HG03159 (cell line): ENCODE measurements at regions not wholly inside any gene's neighbourhood (a gene's known extent, or its start where the extent isn't known, plus 50 kb on each side); places are given as distances from the start of the nearest gene placed in this dataset.
"Not testable (repeated sequence)": the region's sequence is repeated elsewhere in the genome, so short reads cannot be mapped to it uniquely, and the experiment has no call there.

Experiments
- ATAC-seq: cut with Tn5 transposase; IDR thresholded peaks from one replicate; pipeline ENCODE4 v1.9.1; 2021; ENCODE audit warnings: mild to moderate bottlenecking, moderate library complexity; ENCODE audit not compliant: unreplicated experiment

- ATAC-seq: no peak
Measured at GRCh38 chr10:37067576-37067975, 57.8 kb upstream of the ANKRD30A start.

GRCh38 chr10:37062296-37062695 lies 63.1 kb upstream of the ANKRD30A start:
- not testable (repeated sequence) for ATAC-seq

GRCh38 chr10:37057261-37057660 lies 68.1 kb upstream of the ANKRD30A start:
- ATAC-seq: no peak

- no peak for ATAC-seq
Measured at GRCh38 chr10:37053476-37053875, 71.9 kb upstream of the ANKRD30A start.

- ATAC-seq: not testable (repeated sequence)
Measured at GRCh38 chr10:37049982-37050381, 75.4 kb upstream of the ANKRD30A start.

GRCh38 chr10:37044319-37044718 lies 81.1 kb upstream of the ANKRD30A start:
- not testable (repeated sequence) for ATAC-seq

- no peak for ATAC-seq
Measured at GRCh38 chr10:37035853-37036252, 89.5 kb upstream of the ANKRD30A start.

- ATAC-seq: no peak
Measured at GRCh38 chr10:37015498-37015897, 109.9 kb upstream of the ANKRD30A start.

- ATAC-seq: no peak
Measured at GRCh38 chr10:37010741-37011140, 114.7 kb upstream of the ANKRD30A start.

GRCh38 chr10:37008276-37008675 lies 117.1 kb upstream of the ANKRD30A start:
- ATAC-seq: not testable (repeated sequence)

- no peak for ATAC-seq
Measured at GRCh38 chr10:37003126-37003525, 122.3 kb upstream of the ANKRD30A start.

GRCh38 chr10:36995806-36996205 lies 129.6 kb upstream of the ANKRD30A start:
- not testable (repeated sequence) for ATAC-seq

- no peak for ATAC-seq
Measured at GRCh38 chr10:36994886-36995285, 130.5 kb upstream of the ANKRD30A start.

GRCh38 chr10:36989233-36989632 lies 136.2 kb upstream of the ANKRD30A start:
- no peak for ATAC-seq

- no peak for ATAC-seq
Measured at GRCh38 chr10:36946598-36946997, 178.8 kb upstream of the ANKRD30A start.

GRCh38 chr10:36943544-36943943 lies 181.9 kb upstream of the ANKRD30A start:
- no peak for ATAC-seq

- no peak for ATAC-seq
Measured at GRCh38 chr10:36942616-36943015, 182.8 kb upstream of the ANKRD30A start.

- no peak for ATAC-seq
Measured at GRCh38 chr10:36903040-36903439, 222.4 kb upstream of the ANKRD30A start.

GRCh38 chr10:36899652-36900051 lies 225.7 kb upstream of the ANKRD30A start:
- no peak for ATAC-seq

GRCh38 chr10:36888925-36889573 lies 236.3 kb upstream of the ANKRD30A start:
- no peak for ATAC-seq

- ATAC-seq: no peak
Measured at GRCh38 chr10:36886303-36886891, 239.0 kb upstream of the ANKRD30A start.

GRCh38 chr10:36885746-36886145 lies 239.7 kb upstream of the ANKRD30A start:
- no peak for ATAC-seq

- no peak for ATAC-seq
Measured at GRCh38 chr10:36882781-36883180, 242.6 kb upstream of the ANKRD30A start.
